Skeletal muscle tissue (tissue), 3 donors: ENCODE measurements at regions not wholly inside any gene's neighbourhood (a gene's known extent, or its start where the extent isn't known, plus 50 kb on each side); places are given as distances from the start of the nearest gene placed in this dataset.
"Not testable (repeated sequence)": the region's sequence is repeated elsewhere in the genome, so short reads cannot be mapped to it uniquely, and the experiment has no call there.

Experiments
- H3K27ac ChIP-seq: one replicate; pipeline ENCODE4 v1.7.0; 2013; ENCODE audit warnings: mild to moderate bottlenecking, low read depth, low read length, inconsistent platforms
- H3K27me3 ChIP-seq, 3 donors: one replicate each; pipeline ENCODE4 v1.7.0; 2013; ENCODE audit warnings: low read length in 3 of 3; ENCODE audit not compliant: control insufficient read depth in 3 of 3, insufficient read depth in 3 of 3
- H3K36me3 ChIP-seq, 3 donors: one replicate each; pipeline ENCODE4 v1.7.0; 2013; ENCODE audit warnings: low read length in 3 of 3; ENCODE audit not compliant: control insufficient read depth in 3 of 3, insufficient read depth in 3 of 3
- H3K4me1 ChIP-seq, 3 donors: one replicate each; pipeline ENCODE4 v1.7.0; 2013; ENCODE audit warnings: low read length in 3 of 3, mild to moderate bottlenecking in 3 of 3; ENCODE audit not compliant: control insufficient read depth in 3 of 3, insufficient read depth in 3 of 3
- H3K4me3 ChIP-seq, 3 donors: one replicate each; pipeline ENCODE4 v1.7.0; 2013; ENCODE audit warnings: low read length in 3 of 3
- H3K9ac ChIP-seq, 3 donors: one replicate each; pipeline ENCODE4 v1.7.0; 2013; ENCODE audit warnings: low read length in 3 of 3, mild to moderate bottlenecking in 3 of 3, moderate library complexity in 2 of 3, low read depth in 1 of 3
- H3K9me3 ChIP-seq, 3 donors: one replicate each; pipeline ENCODE4 v1.7.0; 2013; ENCODE audit warnings: low read length in 3 of 3; ENCODE audit not compliant: control insufficient read depth in 3 of 3
- donor health status: Osteomylitis.

- H3K27me3 ChIP-seq = no peaks in the 10 kb centered on the region
- H3K36me3 ChIP-seq = no peaks in the 10 kb centered on the region
- H3K9ac ChIP-seq = no peak overlapping the region
- H3K4me1 ChIP-seq = no peaks in the 10 kb centered on the region
- no peak overlapping the region for H3K27ac ChIP-seq
- H3K9me3 ChIP-seq = no peaks in the 10 kb centered on the region
- no peak overlapping the region for H3K4me3 ChIP-seq
Observed at GRCh38 chr7:81492910-81493309, 276.9 kb downstream of the HGF start.

DNA sequence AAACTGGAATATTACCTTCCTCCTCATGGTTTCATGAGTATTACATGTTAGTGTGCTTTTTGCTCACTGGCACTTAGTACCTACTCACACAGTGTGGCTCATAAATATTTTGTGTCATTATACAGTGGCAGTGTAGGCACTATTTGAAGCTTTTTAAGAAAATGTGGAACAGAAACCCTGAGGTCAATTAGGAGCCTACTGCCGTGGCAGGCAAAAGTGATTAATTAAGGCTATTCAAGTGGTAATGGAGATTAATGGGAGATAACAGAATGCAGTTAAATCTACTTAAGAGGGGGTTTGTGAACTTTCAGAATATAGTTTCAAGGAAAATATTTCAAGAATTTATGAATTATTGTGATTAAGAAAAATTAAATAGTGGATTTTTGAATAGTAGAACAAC lies 277.6 kb downstream of the HGF start:
- Histone ChIP-seq H3K4me3 (no peak overlapping the region), H3K4me1 (no peaks in the 10 kb centered on the region), H3K9me3 (no peaks in the 10 kb centered on the region), H3K36me3 (no peaks in the 10 kb centered on the region), H3K9ac (no peak overlapping the region), H3K27me3 (no peaks in the 10 kb centered on the region), H3K27ac (no peak overlapping the region)

GRCh38 chr7:81491573-81491972 lies 278.3 kb downstream of the HGF start:
- no peak overlapping the region for H3K4me3 ChIP-seq
- H3K4me1 ChIP-seq = no peaks in the 10 kb centered on the region
- no peaks in the 10 kb centered on the region for H3K36me3 ChIP-seq
- H3K9me3 ChIP-seq = no peaks in the 10 kb centered on the region
- H3K27me3 ChIP-seq = no peaks in the 10 kb centered on the region
- no peak overlapping the region for H3K27ac ChIP-seq
- H3K9ac ChIP-seq = no peak overlapping the region

DNA sequence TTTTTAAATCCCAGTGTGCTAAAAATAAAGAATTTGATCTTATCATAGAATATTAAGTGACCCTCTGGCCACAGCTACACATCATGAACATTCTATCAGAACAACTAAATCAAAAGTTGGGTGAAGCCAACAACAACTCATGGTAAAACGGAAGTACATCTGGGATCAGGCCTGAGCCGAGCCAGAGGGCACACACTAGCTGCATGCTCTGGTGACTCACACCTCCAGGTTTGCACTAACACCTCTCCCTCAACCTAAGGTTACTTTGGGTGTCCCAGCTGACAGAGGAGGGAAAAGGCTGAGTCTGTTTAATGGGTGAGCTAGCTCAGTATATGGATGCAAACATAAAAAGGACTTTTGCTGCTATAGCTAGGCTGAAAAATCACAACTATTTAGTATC lies 281.6 kb downstream of the HGF start:
- Histone ChIP-seq H3K36me3 (no peaks in the 10 kb centered on the region), H3K27ac (no peak overlapping the region), H3K9me3 (no peaks in the 10 kb centered on the region), H3K4me1 (peaks cover 0 to 3% (median 3%) of the 10 kb centered on the region in 3 donors), H3K27me3 (no peaks in the 10 kb centered on the region), H3K9ac (no peak overlapping the region), H3K4me3 (no peak overlapping the region)

- Histone ChIP-seq H3K9me3 (no peaks in the 10 kb centered on the region), H3K9ac (no peak overlapping the region), H3K36me3 (no peaks in the 10 kb centered on the region), H3K27ac (no peak overlapping the region), H3K27me3 (no peaks in the 10 kb centered on the region), H3K4me1 (peaks cover 0 to 3% (median 3%) of the 10 kb centered on the region in 3 donors), H3K4me3 (no peak overlapping the region)
Observed at GRCh38 chr7:81487516-81487915, 282.3 kb downstream of the HGF start.

- Histone ChIP-seq H3K27ac (no peak overlapping the region), H3K9ac (no peak overlapping the region), H3K9me3 (no peaks in the 10 kb centered on the region), H3K4me3 (no peak overlapping the region), H3K4me1 (peaks cover 0 to 3% (median 3%) of the 10 kb centered on the region in 3 donors), H3K27me3 (no peaks in the 10 kb centered on the region), H3K36me3 (no peaks in the 10 kb centered on the region)
Observed at GRCh38 chr7:81484261-81484660, 285.6 kb downstream of the HGF start.

DNA sequence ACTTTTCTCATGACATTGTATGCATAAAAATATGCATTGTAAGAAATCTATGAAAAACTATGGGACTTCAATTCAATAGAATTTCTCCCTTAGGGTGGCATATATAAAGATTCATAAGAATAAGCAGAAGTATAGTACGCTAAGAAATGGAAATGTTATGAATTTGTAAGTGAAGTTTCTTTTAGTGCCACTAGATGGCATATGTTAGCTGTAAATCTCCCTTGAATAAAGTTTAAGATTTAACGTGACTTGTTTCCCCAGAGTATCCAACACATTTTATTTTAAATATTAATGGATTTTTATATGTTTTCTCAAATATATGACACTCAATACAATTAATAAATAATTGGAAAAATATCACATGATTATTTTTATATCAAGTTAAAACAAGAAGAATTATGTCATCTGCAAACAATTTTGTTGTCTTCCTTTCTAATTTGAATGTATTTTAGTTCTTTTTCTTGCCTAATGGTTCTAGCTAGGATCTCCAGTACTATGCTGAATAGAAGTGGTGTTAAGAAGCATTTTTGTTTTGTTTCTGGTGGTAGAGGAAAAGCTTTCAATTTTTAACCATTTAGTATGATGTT lies 287.2 kb downstream of the HGF start:
- Histone ChIP-seq H3K4me3 (no peak overlapping the region), H3K27ac (no peak overlapping the region), H3K9me3 (no peaks in the 10 kb centered on the region), H3K9ac (no peak overlapping the region), H3K27me3 (no peaks in the 10 kb centered on the region), H3K4me1 (peaks cover 0 to 3% (median 3%) of the 10 kb centered on the region in 3 donors), H3K36me3 (no peaks in the 10 kb centered on the region)

DNA sequence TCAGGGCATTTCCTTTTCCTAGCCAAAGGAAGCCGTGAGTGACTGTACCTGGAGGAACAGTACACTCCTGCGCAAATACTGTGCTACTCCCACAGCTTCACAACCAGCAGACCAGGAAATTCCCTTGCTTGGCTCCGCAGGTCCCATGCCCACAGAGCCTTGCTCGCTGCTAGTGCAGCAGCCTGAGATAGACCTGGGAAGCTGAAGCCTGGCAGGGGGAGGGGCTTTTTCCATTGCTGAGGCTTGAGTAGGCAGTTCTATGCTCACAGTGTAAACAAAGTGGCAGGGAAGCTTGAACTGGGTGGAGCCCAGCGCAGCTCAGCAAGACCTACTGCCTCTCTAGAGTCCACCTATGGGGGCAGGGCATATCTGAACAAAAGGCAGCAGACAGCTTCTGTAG lies 291.2 kb downstream of the HGF start:
- H3K9ac ChIP-seq = no peak overlapping the region
- no peaks in the 10 kb centered on the region for H3K4me1 ChIP-seq
- no peak overlapping the region for H3K4me3 ChIP-seq
- no peaks in the 10 kb centered on the region for H3K27me3 ChIP-seq
- H3K36me3 ChIP-seq = no peaks in the 10 kb centered on the region
- H3K27ac ChIP-seq = no peak overlapping the region
- no peaks in the 10 kb centered on the region for H3K9me3 ChIP-seq

- H3K27me3 ChIP-seq, H3K9ac ChIP-seq, H3K4me3 ChIP-seq, H3K9me3 ChIP-seq, H3K27ac ChIP-seq, H3K4me1 ChIP-seq, H3K36me3 ChIP-seq: not testable (repeated sequence)
Observed at GRCh38 chr7:81478201-81478600, 291.6 kb downstream of the HGF start.

GRCh38 chr7:81473236-81473635 lies 296.6 kb downstream of the HGF start:
- no peak overlapping the region for H3K27ac ChIP-seq
- H3K9ac ChIP-seq = no peak overlapping the region
- peaks cover 0 to 5% (median 0%) of the 10 kb centered on the region in 3 donors for H3K4me1 ChIP-seq
- no peaks in the 10 kb centered on the region for H3K27me3 ChIP-seq
- H3K36me3 ChIP-seq = no peaks in the 10 kb centered on the region
- no peaks in the 10 kb centered on the region for H3K9me3 ChIP-seq
- no peak overlapping the region for H3K4me3 ChIP-seq
